ENCODE measurements at regions not wholly inside any gene's neighbourhood (a gene's known extent, or its start where the extent isn't known, plus 50 kb on each side); places are given as distances from the start of the nearest gene placed in this dataset.

- Histone ChIP-seq H2AFZ (ENCODE audit: low read depth, low read length, severe bottlenecking) (no peak overlapping the region), H3K27me3 (ENCODE audit: low read length) (no peaks in the 10 kb centered on the region), H3K9me3 (ENCODE audit: insufficient read depth, low read length) (no peaks in the 10 kb centered on the region; the same call in 1 of the 2 replicates), H3K4me2 (ENCODE audit: low read depth, low read length, poor library complexity, severe bottlenecking) (no peak overlapping the region), H3K9ac (ENCODE audit: low read length) (no peak overlapping the region), H4K20me1 (ENCODE audit: low read depth, low read length) (no peaks in the 10 kb centered on the region; the same call in 1 of the 2 replicates), H3K27ac (ENCODE audit: low read depth, low read length) (no peak overlapping the region), H3F3A (ENCODE audit: insufficient read depth) (no peaks in the 10 kb centered on the region), H3K36me3 (ENCODE audit: low read length) (no peaks in the 10 kb centered on the region), H3K79me2 (ENCODE audit: insufficient read depth, low read length) (no peaks in the 10 kb centered on the region), H3K4me3 (ENCODE audit: insufficient read depth, low read length, poor library complexity, severe bottlenecking) (no peak overlapping the region), H3K9me2 (replicated peaks; ENCODE audit: insufficient read depth, low read length) (no peaks in the 10 kb centered on the region)
- TF ChIP-seq EZH2phosphoT487 (conservative IDR thresholded peaks at IDR 0.05; ENCODE audit: low read length) (no peak), CTCF (IDR thresholded peaks at IDR 0.05; ENCODE audit: insufficient read depth, low read length, poor library complexity, severe bottlenecking) (no peak)
Measured at GRCh38 chr5:171603591-171603990, 182.0 kb upstream of the SMIM23 start.

- no peak for TF ChIP-seq CTCF (IDR thresholded peaks at IDR 0.05; ENCODE audit: insufficient read depth, low read length, poor library complexity, severe bottlenecking)
- TF ChIP-seq EZH2phosphoT487 (conservative IDR thresholded peaks at IDR 0.05; ENCODE audit: low read length), result no peak
- Histone ChIP-seq H3K9me2 (replicated peaks; ENCODE audit: insufficient read depth, low read length) (no peaks in the 10 kb centered on the region), H3K4me2 (ENCODE audit: low read depth, low read length, poor library complexity, severe bottlenecking) (no peak overlapping the region), H3K9me3 (ENCODE audit: insufficient read depth, low read length) (no peaks in the 10 kb centered on the region; the same call in 1 of the 2 replicates), H3F3A (ENCODE audit: insufficient read depth) (no peaks in the 10 kb centered on the region), H3K79me2 (ENCODE audit: insufficient read depth, low read length) (no peaks in the 10 kb centered on the region), H3K9ac (ENCODE audit: low read length) (no peak overlapping the region), H3K27ac (ENCODE audit: low read depth, low read length) (no peak overlapping the region), H4K20me1 (ENCODE audit: low read depth, low read length) (no peaks in the 10 kb centered on the region; the same call in 1 of the 2 replicates), H2AFZ (ENCODE audit: low read depth, low read length, severe bottlenecking) (no peak overlapping the region), H3K4me3 (ENCODE audit: insufficient read depth, low read length, poor library complexity, severe bottlenecking) (no peak overlapping the region), H3K27me3 (ENCODE audit: low read length) (no peaks in the 10 kb centered on the region), H3K36me3 (ENCODE audit: low read length) (no peaks in the 10 kb centered on the region)
Measured at GRCh38 chr5:171604195-171604594, 181.4 kb upstream of the SMIM23 start.

GRCh38 chr5:171606414-171607024 is 179.1 kb upstream of the SMIM23 start:
- no peaks in the 10 kb centered on the region for H3K27me3 ChIP-seq (ENCODE audit: low read length)
- H3K79me2 ChIP-seq (ENCODE audit: insufficient read depth, low read length), result no peaks in the 10 kb centered on the region
- no peaks in the 10 kb centered on the region for H3K9me2 ChIP-seq (replicated peaks; ENCODE audit: insufficient read depth, low read length)
- TF ChIP-seq CTCF (IDR thresholded peaks at IDR 0.05; ENCODE audit: insufficient read depth, low read length, poor library complexity, severe bottlenecking) (peak; percentile 40), EZH2phosphoT487 (conservative IDR thresholded peaks at IDR 0.05; ENCODE audit: low read length) (no peak)
- no peak overlapping the region for H3K4me3 ChIP-seq (ENCODE audit: insufficient read depth, low read length, poor library complexity, severe bottlenecking)
- H3K36me3 ChIP-seq (ENCODE audit: low read length), result no peaks in the 10 kb centered on the region
- H3K4me2 ChIP-seq (ENCODE audit: low read depth, low read length, poor library complexity, severe bottlenecking), result no peak overlapping the region
- no peak overlapping the region for H2AFZ ChIP-seq (ENCODE audit: low read depth, low read length, severe bottlenecking)
- H3K27ac ChIP-seq (ENCODE audit: low read depth, low read length), result no peak overlapping the region
- H4K20me1 ChIP-seq (ENCODE audit: low read depth, low read length), result no peaks in the 10 kb centered on the region; the same call in 1 of the 2 replicates
- H3K9ac ChIP-seq (ENCODE audit: low read length), result no peak overlapping the region
- H3K9me3 ChIP-seq (ENCODE audit: insufficient read depth, low read length), result no peaks in the 10 kb centered on the region; the same call in 1 of the 2 replicates
- H3F3A ChIP-seq (ENCODE audit: insufficient read depth), result no peaks in the 10 kb centered on the region
